ENCODE measurements at regions not wholly inside any gene's neighbourhood (a gene's known extent, or its start where the extent isn't known, plus 50 kb on each side); places are given as distances from the start of the nearest gene placed in this dataset.

GRCh38 chr9:13459071-13459470, 179.6 kb upstream of the MPDZ start:
- no peak for DNase-seq (ENCODE audit: low read depth, low spot score)
- TF ChIP-seq CTCF (IDR thresholded peaks at IDR 0.05; ENCODE audit: insufficient read depth, low read length, missing control alignments) = no peak
- H3K4me3 ChIP-seq (ENCODE audit: low read depth, low read length) = no peak overlapping the region
- POLR2A ChIA-PET = no interaction called here
- CTCF ChIA-PET = no interaction called here

- CTCF ChIA-PET = no interaction called here
- no peak overlapping the region for H3K4me3 ChIP-seq (ENCODE audit: low read depth, low read length)
- POLR2A ChIA-PET = no interaction called here
- no peak for DNase-seq (ENCODE audit: low read depth, low spot score)
- TF ChIP-seq CTCF (IDR thresholded peaks at IDR 0.05; ENCODE audit: insufficient read depth, low read length, missing control alignments) = no peak
These were observed 178.3 kb upstream of the MPDZ start for GRCh38 chr9:13457795-13458194.

GRCh38 chr9:13450723-13451122, 171.2 kb upstream of the MPDZ start:
- no peak overlapping the region for H3K4me3 ChIP-seq (ENCODE audit: low read depth, low read length)
- no peak for DNase-seq (ENCODE audit: low read depth, low spot score)
- TF ChIP-seq CTCF (IDR thresholded peaks at IDR 0.05; ENCODE audit: insufficient read depth, low read length, missing control alignments) = no peak
- ChIA-PET CTCF (no interaction called here), POLR2A (no interaction called here)

GRCh38 chr9:13448482-13448881, 169.0 kb upstream of the MPDZ start:
- ChIA-PET CTCF (interaction anchor here (2.0 to 2.2 kb wide), 2 partner anchors 21 to 905 kb away, joined by 5 to 6 read pairs; no protein-coding TSS in a partner anchor), POLR2A (no interaction called here)
- no peak for DNase-seq (ENCODE audit: low read depth, low spot score)
- H3K4me3 ChIP-seq (ENCODE audit: low read depth, low read length) = no peak overlapping the region
- TF ChIP-seq CTCF (IDR thresholded peaks at IDR 0.05; ENCODE audit: insufficient read depth, low read length, missing control alignments) = no peak

GRCh38 chr9:13447843-13448422, 168.4 kb upstream of the MPDZ start:
- POLR2A ChIA-PET = no interaction called here
- no peak overlapping the region for H3K4me3 ChIP-seq (ENCODE audit: low read depth, low read length)
- TF ChIP-seq CTCF (IDR thresholded peaks at IDR 0.05; ENCODE audit: insufficient read depth, low read length, missing control alignments) = no peak
- CTCF ChIA-PET = interaction anchor here (1.2 to 2.2 kb wide), 4 partner anchors 10 to 906 kb away, joined by 4 to 12 read pairs (median 6); no protein-coding TSS in a partner anchor
- DNase-seq (ENCODE audit: low read depth, low spot score) = no peak

- no peak for TF ChIP-seq CTCF (IDR thresholded peaks at IDR 0.05; ENCODE audit: insufficient read depth, low read length, missing control alignments)
- H3K4me3 ChIP-seq (ENCODE audit: low read depth, low read length) = no peak overlapping the region
- DNase-seq (ENCODE audit: low read depth, low spot score) = no peak
- POLR2A ChIA-PET = no interaction called here
- CTCF ChIA-PET = interaction anchor here (0.9 to 2.2 kb wide), 5 partner anchors 9 to 906 kb away, joined by 3 to 12 read pairs (median 5); no protein-coding TSS in a partner anchor
These were observed 167.7 kb upstream of the MPDZ start for GRCh38 chr9:13446938-13447842.

Data from AG04449 (cell line).